ENCODE measurements at regions not wholly inside any gene's neighbourhood (a gene's known extent, or its start where the extent isn't known, plus 50 kb on each side); places are given as distances from the start of the nearest gene placed in this dataset.

DNA sequence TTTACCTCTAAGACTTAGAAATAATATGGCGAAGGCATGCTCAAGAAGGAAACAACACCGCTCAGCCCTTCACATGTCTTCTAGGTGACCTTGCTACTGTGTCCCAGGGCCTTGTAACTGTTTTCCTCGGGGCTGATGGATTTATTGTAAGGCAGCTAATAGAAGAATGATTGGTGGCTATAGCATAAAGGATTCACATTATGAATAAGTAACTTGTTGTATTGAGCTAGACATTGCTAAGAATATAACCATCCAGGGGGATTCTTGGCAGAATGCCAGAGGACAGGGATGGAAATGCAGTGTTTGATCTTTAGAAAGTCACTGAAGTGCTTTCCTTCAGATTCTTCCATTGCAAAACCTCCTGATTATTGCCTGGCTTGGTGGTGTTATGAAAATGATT lies 54.9 kb downstream of the PLEKHG1 start:
- no peak for TF ChIP-seq FOSL1 (IDR thresholded peaks at IDR 0.05; ENCODE audit: insufficient read depth, low read depth, low read length)
- no peak for TF ChIP-seq TAF1 (IDR thresholded peaks at IDR 0.05; ENCODE audit: low read depth, low read length)
- TF ChIP-seq, protein P1, sequence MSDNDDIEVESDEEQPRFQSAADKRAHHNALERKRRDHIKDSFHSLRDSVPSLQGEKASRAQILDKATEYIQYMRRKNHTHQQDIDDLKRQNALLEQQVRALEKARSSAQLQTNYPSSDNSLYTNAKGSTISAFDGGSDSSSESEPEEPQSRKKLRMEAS (IDR thresholded peaks at IDR 0.05): no peak
- TF ChIP-seq, protein P2, sequence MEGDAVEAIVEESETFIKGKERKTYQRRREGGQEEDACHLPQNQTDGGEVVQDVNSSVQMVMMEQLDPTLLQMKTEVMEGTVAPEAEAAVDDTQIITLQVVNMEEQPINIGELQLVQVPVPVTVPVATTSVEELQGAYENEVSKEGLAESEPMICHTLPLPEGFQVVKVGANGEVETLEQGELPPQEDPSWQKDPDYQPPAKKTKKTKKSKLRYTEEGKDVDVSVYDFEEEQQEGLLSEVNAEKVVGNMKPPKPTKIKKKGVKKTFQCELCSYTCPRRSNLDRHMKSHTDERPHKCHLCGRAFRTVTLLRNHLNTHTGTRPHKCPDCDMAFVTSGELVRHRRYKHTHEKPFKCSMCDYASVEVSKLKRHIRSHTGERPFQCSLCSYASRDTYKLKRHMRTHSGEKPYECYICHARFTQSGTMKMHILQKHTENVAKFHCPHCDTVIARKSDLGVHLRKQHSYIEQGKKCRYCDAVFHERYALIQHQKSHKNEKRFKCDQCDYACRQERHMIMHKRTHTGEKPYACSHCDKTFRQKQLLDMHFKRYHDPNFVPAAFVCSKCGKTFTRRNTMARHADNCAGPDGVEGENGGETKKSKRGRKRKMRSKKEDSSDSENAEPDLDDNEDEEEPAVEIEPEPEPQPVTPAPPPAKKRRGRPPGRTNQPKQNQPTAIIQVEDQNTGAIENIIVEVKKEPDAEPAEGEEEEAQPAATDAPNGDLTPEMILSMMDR (IDR thresholded peaks at IDR 0.05; ENCODE audit: control extremely low read depth in 1 of 3, insufficient read depth in 1 of 3, low read depth in 1 of 3, low read length in 3 of 3): no peak
- TF ChIP-seq ZNF274 (IDR thresholded peaks at IDR 0.05; ENCODE audit: borderline replicate concordance, extremely low read depth, low read length): no peak
- no peak for TF ChIP-seq SUZ12 (IDR thresholded peaks at IDR 0.05; ENCODE audit: low read length)
- TF ChIP-seq EZH2 (IDR thresholded peaks at IDR 0.05; ENCODE audit: low read depth, low read length, severe bottlenecking): no peak

Data from H1 (cell line).